ENCODE measurements at regions not wholly inside any gene's neighbourhood (a gene's known extent, or its start where the extent isn't known, plus 50 kb on each side); places are given as distances from the start of the nearest gene placed in this dataset.

GRCh38 chr11:115741376-115742107, 237.3 kb upstream of the CADM1 start:
- DNase-seq (ENCODE audit: low spot score) = no peak

GRCh38 chr11:115740324-115740723, 236.1 kb upstream of the CADM1 start:
- TF ChIP-seq CTCF (IDR thresholded peaks at IDR 0.05; ENCODE audit: unreplicated experiment) = no peak
- Mint-ChIP-seq H3K27me3 (ENCODE audit: unreplicated experiment) (peaks cover 3% of the 10 kb centered on the region), H3K4me3 (ENCODE audit: unreplicated experiment) (no peak overlapping the region), H3K9me3 (ENCODE audit: unreplicated experiment) (no peaks in the 10 kb centered on the region), H3K4me1 (ENCODE audit: unreplicated experiment) (peaks cover 21% of the 10 kb centered on the region), H3K27ac (ENCODE audit: unreplicated experiment) (peak overlapping the region; percentile 61), H3K36me3 (ENCODE audit: low read depth, unreplicated experiment) (no peaks in the 10 kb centered on the region)
- DNase-seq (ENCODE audit: low spot score) = no peak

More at GRCh38 chr11:115741376-115742107, 237.3 kb upstream of the CADM1 start:
- peaks cover 3% of the 10 kb centered on the region for H3K27me3 Mint-ChIP-seq (ENCODE audit: unreplicated experiment)
- no peaks in the 10 kb centered on the region for H3K9me3 Mint-ChIP-seq (ENCODE audit: unreplicated experiment)
- no peak for TF ChIP-seq CTCF (IDR thresholded peaks at IDR 0.05; ENCODE audit: unreplicated experiment)
- no peak overlapping the region for H3K27ac Mint-ChIP-seq (ENCODE audit: unreplicated experiment)
- H3K36me3 Mint-ChIP-seq (ENCODE audit: low read depth, unreplicated experiment) = no peaks in the 10 kb centered on the region
- H3K4me3 Mint-ChIP-seq (ENCODE audit: unreplicated experiment) = no peak overlapping the region
- H3K4me1 Mint-ChIP-seq (ENCODE audit: unreplicated experiment) = peaks cover 21% of the 10 kb centered on the region

GRCh38 chr11:115739878-115740277, 235.7 kb upstream of the CADM1 start:
- H3K27ac Mint-ChIP-seq (ENCODE audit: unreplicated experiment) = peak overlapping the region; percentile 61
- no peaks in the 10 kb centered on the region for H3K36me3 Mint-ChIP-seq (ENCODE audit: low read depth, unreplicated experiment)
- TF ChIP-seq CTCF (IDR thresholded peaks at IDR 0.05; ENCODE audit: unreplicated experiment) = no peak
- no peaks in the 10 kb centered on the region for H3K9me3 Mint-ChIP-seq (ENCODE audit: unreplicated experiment)
- H3K4me1 Mint-ChIP-seq (ENCODE audit: unreplicated experiment) = peaks cover 16% of the 10 kb centered on the region
- peaks cover 3% of the 10 kb centered on the region for H3K27me3 Mint-ChIP-seq (ENCODE audit: unreplicated experiment)
- DNase-seq (ENCODE audit: low spot score) = no peak
- no peak overlapping the region for H3K4me3 Mint-ChIP-seq (ENCODE audit: unreplicated experiment)

GRCh38 chr11:115739146-115739545, 234.9 kb upstream of the CADM1 start:
- H3K27me3 Mint-ChIP-seq (ENCODE audit: unreplicated experiment) = peaks cover 3% of the 10 kb centered on the region
- DNase-seq (ENCODE audit: low spot score) = no peak

More at GRCh38 chr11:115739146-115739545, 234.9 kb upstream of the CADM1 start:
- no peak for TF ChIP-seq CTCF (IDR thresholded peaks at IDR 0.05; ENCODE audit: unreplicated experiment)
- Mint-ChIP-seq H3K4me1 (ENCODE audit: unreplicated experiment) (peaks cover 16% of the 10 kb centered on the region), H3K9me3 (ENCODE audit: unreplicated experiment) (no peaks in the 10 kb centered on the region), H3K36me3 (ENCODE audit: low read depth, unreplicated experiment) (no peaks in the 10 kb centered on the region), H3K4me3 (ENCODE audit: unreplicated experiment) (no peak overlapping the region), H3K27ac (ENCODE audit: unreplicated experiment) (peak overlapping the region; percentile 87)

Data from endothelial cell (in vitro differentiated cells).